ENCODE measurements at regions not wholly inside any gene's neighbourhood (a gene's known extent, or its start where the extent isn't known, plus 50 kb on each side); places are given as distances from the start of the nearest gene placed in this dataset.

GRCh38 chr13:103391936-103392335 is 325.7 kb upstream of the SLC10A2 start:
- DNase-seq = no peak
- Histone ChIP-seq H3K9me3 (replicated peaks in 1 of 3) (no peaks in the 10 kb centered on the region), H3K36me3 (replicated peaks in 1 of 2) (no peaks in the 10 kb centered on the region), H3K4me1 (replicated peaks in 1 of 2) (no peaks in the 10 kb centered on the region), H3K4me3 (no peak overlapping the region), H3K27ac (no peak overlapping the region), H3K27me3 (no peaks in the 10 kb centered on the region)
- TF ChIP-seq POLR2A (IDR thresholded peaks at IDR 0.05) = no peak
- no peak for TF ChIP-seq CTCF (IDR thresholded peaks at IDR 0.05)
- WGBS, 4 donors = 56 to 66% (median 62%) methylated on average over 3 of the region's 3 CpGs
- intact Hi-C loops (cut with DNase I) = no loop called here

GRCh38 chr13:103388839-103389238 is 322.6 kb upstream of the SLC10A2 start:
- Histone ChIP-seq H3K27ac (no peak overlapping the region), H3K27me3 (no peaks in the 10 kb centered on the region), H3K9me3 (replicated peaks in 1 of 3) (no peaks in the 10 kb centered on the region), H3K4me3 (no peak overlapping the region), H3K4me1 (replicated peaks in 1 of 2) (no peaks in the 10 kb centered on the region), H3K36me3 (replicated peaks in 1 of 2) (no peaks in the 10 kb centered on the region)
- no peak for DNase-seq
- WGBS, 4 donors = 70 to 83% (median 73%) methylated on average over 1 of the region's 1 CpG
- intact Hi-C loops (cut with DNase I) = no loop called here
- TF ChIP-seq CTCF (IDR thresholded peaks at IDR 0.05) (no peak), POLR2A (IDR thresholded peaks at IDR 0.05) (no peak)

GRCh38 chr13:103386341-103386740 is 320.1 kb upstream of the SLC10A2 start:
- Histone ChIP-seq H3K36me3 (replicated peaks in 1 of 2) (no peaks in the 10 kb centered on the region), H3K27me3 (no peaks in the 10 kb centered on the region), H3K4me1 (replicated peaks in 1 of 2) (no peaks in the 10 kb centered on the region), H3K27ac (no peak overlapping the region), H3K4me3 (no peak overlapping the region), H3K9me3 (replicated peaks in 1 of 3) (no peaks in the 10 kb centered on the region)
- intact Hi-C loops (cut with DNase I) = no loop called here
- peak; percentile 26 to 67 (median 55) for DNase-seq
- WGBS, 4 donors = 33 to 42% (median 34%) methylated on average over 3 of the region's 3 CpGs
- TF ChIP-seq POLR2A (IDR thresholded peaks at IDR 0.05) (no peak), CTCF (IDR thresholded peaks at IDR 0.05) (no peak)

GRCh38 chr13:103373916-103374315 is 307.7 kb upstream of the SLC10A2 start:
- DNase-seq = no peak
- intact Hi-C loops (cut with DNase I) = no loop called here
- H3K36me3 ChIP-seq (replicated peaks in 1 of 2) = no peaks in the 10 kb centered on the region
- WGBS, 4 donors = 71 to 82% (median 79%) methylated on average over 4 of the region's 4 CpGs
- H3K9me3 ChIP-seq (replicated peaks in 1 of 3) = no peaks in the 10 kb centered on the region
- H3K4me3 ChIP-seq = no peak overlapping the region
- no peak for TF ChIP-seq POLR2A (IDR thresholded peaks at IDR 0.05)
- TF ChIP-seq CTCF (IDR thresholded peaks at IDR 0.05) = no peak
- no peaks in the 10 kb centered on the region for H3K4me1 ChIP-seq (replicated peaks in 1 of 2)
- H3K27ac ChIP-seq = no peak overlapping the region
- no peaks in the 10 kb centered on the region for H3K27me3 ChIP-seq
